ENCODE measurements at regions not wholly inside any gene's neighbourhood (a gene's known extent, or its start where the extent isn't known, plus 50 kb on each side); places are given as distances from the start of the nearest gene placed in this dataset.
A peak's percentile ranks its signal among the peaks of the same experiment; 100 is the strongest.

DNA sequence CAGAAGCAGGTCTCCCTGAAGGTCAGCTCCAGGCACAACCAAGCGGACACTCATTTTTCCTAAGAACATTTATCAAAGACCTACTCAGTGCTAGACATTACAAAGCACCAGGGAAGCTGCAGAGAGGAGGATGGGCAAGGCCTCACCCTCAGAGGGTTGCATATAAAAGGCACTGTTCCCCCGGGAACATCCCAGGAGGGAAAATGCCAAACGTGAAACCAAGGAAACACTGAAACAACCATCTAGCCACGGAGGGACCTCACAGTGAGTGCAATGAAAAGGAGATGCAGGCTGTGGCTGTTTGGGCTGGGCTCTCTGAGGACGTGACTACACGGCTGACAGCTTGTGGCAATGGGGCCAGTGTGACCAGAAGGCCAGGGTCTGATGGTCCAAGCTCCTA is 117.4 kb upstream of the VASH1 start:
- Histone ChIP-seq H3K36me3 (no peaks in the 10 kb centered on the region), H3K27ac (no peak overlapping the region), H3K9me3 (no peaks in the 10 kb centered on the region), H3K4me1 (peaks cover 0 to 5% of the 10 kb centered on the region in 2 donors), H3K4me3 (no peak overlapping the region), H3K27me3 (no peaks in the 10 kb centered on the region)
- no peak for DNase-seq
- in situ Hi-C loops (cut with MboI; ENCODE audit: low sequenced_read_pairs in 4 of 4) (loop anchor here (10.0 to 25.0 kb wide), 3 partner anchors 189 to 607 kb away; no protein-coding TSS in a partner anchor), intact Hi-C loops (cut with DNase I; ENCODE audit: low total_unique reads) (no loop called here)
- TF ChIP-seq POLR2A (IDR thresholded peaks at IDR 0.05) = no peak
- TF ChIP-seq, protein P1, sequence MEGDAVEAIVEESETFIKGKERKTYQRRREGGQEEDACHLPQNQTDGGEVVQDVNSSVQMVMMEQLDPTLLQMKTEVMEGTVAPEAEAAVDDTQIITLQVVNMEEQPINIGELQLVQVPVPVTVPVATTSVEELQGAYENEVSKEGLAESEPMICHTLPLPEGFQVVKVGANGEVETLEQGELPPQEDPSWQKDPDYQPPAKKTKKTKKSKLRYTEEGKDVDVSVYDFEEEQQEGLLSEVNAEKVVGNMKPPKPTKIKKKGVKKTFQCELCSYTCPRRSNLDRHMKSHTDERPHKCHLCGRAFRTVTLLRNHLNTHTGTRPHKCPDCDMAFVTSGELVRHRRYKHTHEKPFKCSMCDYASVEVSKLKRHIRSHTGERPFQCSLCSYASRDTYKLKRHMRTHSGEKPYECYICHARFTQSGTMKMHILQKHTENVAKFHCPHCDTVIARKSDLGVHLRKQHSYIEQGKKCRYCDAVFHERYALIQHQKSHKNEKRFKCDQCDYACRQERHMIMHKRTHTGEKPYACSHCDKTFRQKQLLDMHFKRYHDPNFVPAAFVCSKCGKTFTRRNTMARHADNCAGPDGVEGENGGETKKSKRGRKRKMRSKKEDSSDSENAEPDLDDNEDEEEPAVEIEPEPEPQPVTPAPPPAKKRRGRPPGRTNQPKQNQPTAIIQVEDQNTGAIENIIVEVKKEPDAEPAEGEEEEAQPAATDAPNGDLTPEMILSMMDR (IDR thresholded peaks at IDR 0.05 in 4 of 5, conservative IDR thresholded peaks at IDR 0.05 in 1 of 5) = no peak
- no peak for ATAC-seq

DNA sequence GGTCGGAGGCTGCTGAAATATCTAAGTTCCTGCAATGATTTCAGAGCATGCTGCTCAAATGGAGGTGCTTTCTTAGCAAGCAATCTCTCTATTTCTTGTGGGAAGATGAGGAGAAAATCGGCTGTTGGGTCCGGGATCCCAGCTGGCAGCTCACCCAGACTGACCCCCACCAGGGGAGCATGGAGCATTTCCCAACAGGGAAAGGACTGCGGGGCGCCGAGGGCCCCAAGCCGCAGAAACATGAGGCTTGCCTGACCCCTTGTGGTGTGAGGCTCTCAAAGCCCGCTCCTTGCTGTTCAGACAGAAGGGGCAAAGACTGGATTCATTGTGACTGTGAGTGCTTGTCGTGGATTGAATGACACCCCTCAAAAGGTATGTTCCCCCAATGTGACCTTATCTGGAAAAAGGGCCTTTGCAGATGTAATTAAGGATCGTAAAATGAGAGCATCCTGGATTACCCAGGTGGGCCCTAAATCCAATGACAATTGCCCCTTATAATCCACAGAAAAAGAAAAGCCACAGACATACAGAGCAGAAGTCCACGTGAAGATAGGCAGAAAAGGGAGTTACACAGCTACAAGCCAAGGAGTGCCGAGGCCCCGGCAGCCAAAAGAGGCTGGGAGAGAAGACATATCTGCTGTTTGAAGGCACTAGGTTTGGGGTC is 116.3 kb upstream of the VASH1 start:
- Histone ChIP-seq H3K36me3 (no peaks in the 10 kb centered on the region), H3K4me1 (peaks cover 0 to 2% of the 10 kb centered on the region in 2 donors), H3K27me3 (no peaks in the 10 kb centered on the region), H3K27ac (no peak overlapping the region), H3K4me3 (no peak overlapping the region), H3K9me3 (no peaks in the 10 kb centered on the region)
- DNase-seq = no peak
- intact Hi-C loops (cut with DNase I; ENCODE audit: low total_unique reads) = loop anchor here (5.0 kb wide), 1 partner anchor 188 kb away; no protein-coding TSS in a partner anchor
- ATAC-seq = no peak
- TF ChIP-seq, protein P1 (IDR thresholded peaks at IDR 0.05 in 4 of 5, conservative IDR thresholded peaks at IDR 0.05 in 1 of 5) = peak in 1 of 5 experiments; percentile 17
- no peak for TF ChIP-seq POLR2A (IDR thresholded peaks at IDR 0.05)
- in situ Hi-C loops (cut with MboI; ENCODE audit: low sequenced_read_pairs in 4 of 4) = loop anchor here (10.0 to 25.0 kb wide), 3 partner anchors 190 to 608 kb away; no protein-coding TSS in a partner anchor

DNA sequence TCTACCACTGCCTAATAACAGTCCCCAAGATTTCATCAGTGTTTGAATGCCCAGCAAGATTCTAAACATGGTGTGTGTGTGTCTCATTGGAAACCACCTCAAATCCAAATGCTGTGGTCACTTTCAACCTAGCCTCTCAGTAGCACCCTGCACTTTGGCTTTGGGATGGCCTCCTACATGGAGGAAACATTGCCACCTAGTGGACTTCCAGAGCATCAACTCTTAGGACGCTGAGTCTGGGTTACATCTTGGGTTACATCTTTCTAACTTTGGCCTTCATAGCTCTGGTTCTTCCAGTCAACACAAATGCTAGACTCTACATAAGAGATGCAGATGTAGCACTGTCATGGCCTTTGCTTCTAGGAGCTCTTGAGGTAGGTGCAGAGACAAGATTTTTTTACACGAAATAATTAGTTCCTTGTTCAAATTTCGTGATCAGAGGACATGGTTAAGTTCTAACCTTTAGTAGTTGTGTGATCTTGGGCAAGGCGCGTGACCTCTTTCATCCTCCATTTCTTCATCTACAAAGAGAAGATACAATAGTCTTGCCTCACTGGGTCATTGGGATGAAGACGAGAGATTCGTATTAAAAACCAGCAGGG is 113.5 kb upstream of the VASH1 start:
- H3K27ac ChIP-seq = no peak overlapping the region
- in situ Hi-C loops (cut with MboI; ENCODE audit: low sequenced_read_pairs in 4 of 4) = loop anchor here (10.0 to 25.0 kb wide), 3 partner anchors 193 to 610 kb away; no protein-coding TSS in a partner anchor
- H3K4me1 ChIP-seq = no peaks in the 10 kb centered on the region
- peak in 1 of 2 donors; percentile 86 for ATAC-seq
- H3K4me3 ChIP-seq = no peak overlapping the region
- no peaks in the 10 kb centered on the region for H3K27me3 ChIP-seq
- no peaks in the 10 kb centered on the region for H3K36me3 ChIP-seq
- DNase-seq = peak in 1 of 2 donors; percentile 15
- H3K9me3 ChIP-seq = no peaks in the 10 kb centered on the region
- TF ChIP-seq, protein P1 (IDR thresholded peaks at IDR 0.05 in 4 of 5, conservative IDR thresholded peaks at IDR 0.05 in 1 of 5) = peak; percentile 46 to 78 (median 46)
- TF ChIP-seq POLR2A (IDR thresholded peaks at IDR 0.05) = no peak
- intact Hi-C loops (cut with DNase I; ENCODE audit: low total_unique reads) = loop anchor here (2.0 to 5.0 kb wide), 2 partner anchors 190 to 597 kb away; no protein-coding TSS in a partner anchor

DNA sequence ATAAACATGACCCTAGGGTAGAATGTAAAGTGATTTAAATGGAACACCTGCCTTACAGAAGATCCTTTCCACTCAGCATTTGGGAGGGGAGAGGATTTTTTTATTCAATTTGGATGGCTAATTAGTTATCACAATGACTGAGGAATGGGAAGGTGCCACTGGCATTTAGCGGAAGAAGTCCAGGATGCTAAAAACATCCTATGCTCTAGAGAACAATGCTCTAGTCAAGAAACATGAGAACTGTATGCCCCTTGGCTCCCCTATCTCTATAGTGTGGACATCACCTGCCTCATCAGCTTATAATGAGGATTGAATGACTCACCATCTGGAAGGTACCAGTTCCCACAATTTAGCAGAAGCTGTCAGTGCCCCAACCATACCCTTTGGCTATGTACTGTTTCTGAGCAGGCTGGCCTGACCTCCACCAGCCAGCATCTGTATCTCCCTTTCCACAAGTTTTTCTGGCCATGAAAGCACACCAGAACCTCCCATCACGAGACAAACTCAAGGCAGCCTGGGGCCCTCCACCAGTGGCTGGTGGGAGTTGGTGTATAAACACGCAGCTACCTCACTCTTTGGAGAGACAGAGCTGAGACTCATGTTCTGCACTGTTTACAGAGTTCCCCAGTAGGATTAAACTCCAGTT is 109.7 kb upstream of the VASH1 start:
- no peak overlapping the region for H3K4me3 ChIP-seq
- no peaks in the 10 kb centered on the region for H3K36me3 ChIP-seq
- no peaks in the 10 kb centered on the region for H3K27me3 ChIP-seq
- ATAC-seq (no peak), DNase-seq (no peak)
- no peak overlapping the region for H3K27ac ChIP-seq
- H3K4me1 ChIP-seq = no peaks in the 10 kb centered on the region
- H3K9me3 ChIP-seq = no peaks in the 10 kb centered on the region
- intact Hi-C loops (cut with DNase I; ENCODE audit: low total_unique reads) = no loop called here
- in situ Hi-C loops (cut with MboI; ENCODE audit: low sequenced_read_pairs in 4 of 4) = no loop called here
- TF ChIP-seq, protein P1 (IDR thresholded peaks at IDR 0.05 in 4 of 5, conservative IDR thresholded peaks at IDR 0.05 in 1 of 5) = no peak
